ENCODE measurements at regions not wholly inside any gene's neighbourhood (a gene's known extent, or its start where the extent isn't known, plus 50 kb on each side); places are given as distances from the start of the nearest gene placed in this dataset.

DNA sequence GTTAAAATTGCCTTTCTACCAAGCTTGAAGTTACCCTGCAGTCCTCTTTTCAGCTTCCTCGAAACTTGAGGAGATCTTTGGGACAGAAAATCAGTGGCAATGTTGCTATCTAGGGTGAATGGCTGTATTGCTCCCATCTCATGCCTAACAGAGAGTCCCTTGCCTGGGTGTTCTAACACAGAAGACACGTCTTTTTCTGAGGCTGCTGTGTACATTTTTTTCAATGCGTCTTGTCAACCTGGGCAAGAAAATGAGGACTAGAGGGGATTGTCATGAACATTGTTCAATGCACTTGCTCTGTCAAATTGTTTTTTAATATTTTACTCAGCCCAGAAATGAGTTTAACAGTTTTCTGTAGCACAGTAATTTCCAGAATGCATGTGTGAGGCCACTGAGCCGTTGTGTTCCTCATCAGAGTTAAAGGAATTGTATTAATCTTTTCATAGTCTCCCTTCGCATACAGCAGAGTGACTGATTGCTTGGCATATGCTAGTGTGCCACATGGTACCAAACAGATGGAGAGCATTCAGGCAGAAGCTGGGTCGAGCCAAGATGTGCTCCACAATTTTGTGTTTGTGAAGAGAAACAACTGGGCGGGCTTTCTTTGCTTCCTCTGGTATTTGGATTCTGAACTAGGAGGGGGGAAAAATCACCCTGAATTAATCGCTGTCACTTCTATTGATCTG is 86.0 kb downstream of the CASP12 start:
- H3K14ac ChIP-seq (replicated peaks; ENCODE audit: low read depth, low read length) = no peak overlapping the region
- H4K91ac ChIP-seq (ENCODE audit: insufficient read depth, low read depth, low read length) = no peak overlapping the region
- no peaks in the 10 kb centered on the region for H3K9me3 ChIP-seq (ENCODE audit: control insufficient read depth, insufficient read depth, low read length)
- H3K4me3 ChIP-seq (ENCODE audit: insufficient read depth, low read depth, low read length) = no peak overlapping the region
- H3K79me1 ChIP-seq (ENCODE audit: low read depth in 1 of 2, low read length in 2 of 2) = no peaks in the 10 kb centered on the region
- no peak overlapping the region for H3K56ac ChIP-seq (ENCODE audit: extremely low read depth, insufficient read depth, low read length)
- H2BK20ac ChIP-seq (ENCODE audit: low read depth, low read length) = no peak overlapping the region
- H2AFZ ChIP-seq (replicated peaks; ENCODE audit: low read length, poor library complexity) = no peak overlapping the region
- DNase-seq = no peak
- no peak overlapping the region for H2BK5ac ChIP-seq (ENCODE audit: low read depth, low read length, poor library complexity, severe bottlenecking)
- no peak overlapping the region for H3K23ac ChIP-seq (ENCODE audit: low read depth, low read length)
- H3K9ac ChIP-seq (ENCODE audit: low read depth, low read length) = no peak overlapping the region
- no peaks in the 10 kb centered on the region for H3K9me1 ChIP-seq (ENCODE audit: insufficient read depth, low read length)
- intact Hi-C loops (cut with micrococcal nuclease) = no loop called here
- no peak overlapping the region for H2AK9ac ChIP-seq (replicated peaks; ENCODE audit: low read depth, low read length, poor library complexity)
- H2BK120ac ChIP-seq (ENCODE audit: low read depth, low read length) = no peak overlapping the region
- no peak overlapping the region for H3K4me2 ChIP-seq (ENCODE audit: low read depth, low read length)
- no peaks in the 10 kb centered on the region for H3K36me3 ChIP-seq (ENCODE audit: control insufficient read depth, insufficient read depth, low read length)
- H4K8ac ChIP-seq (ENCODE audit: low read depth in 2 of 2, low read length in 2 of 2) = no peak overlapping the region
- H3K4me1 ChIP-seq (ENCODE audit: control insufficient read depth, insufficient read depth, low read length) = no peaks in the 10 kb centered on the region
- H3K4ac ChIP-seq (ENCODE audit: low read depth, low read length) = no peak overlapping the region
- H4K5ac ChIP-seq (ENCODE audit: low read depth, low read length) = no peak overlapping the region
- no peak overlapping the region for H2AK5ac ChIP-seq (ENCODE audit: low read depth, low read length)
- no peak for TF ChIP-seq CHD1 (IDR thresholded peaks at IDR 0.05; ENCODE audit: low read depth, low read length)
- ChIA-PET POLR2A (ENCODE audit: unreplicated experiment) (no interaction called here), CTCF (interaction anchor here (0.6 kb wide), 1 partner anchor 451 kb away, joined by 3 read pairs; no protein-coding TSS in a partner anchor)
- 13% methylated on average over 3 of the region's 8 CpGs; no CpG with 5 or more reads in 1 of the 2 experiments for WGBS, 2 experiments (ENCODE audit: extremely low coverage in 2 of 2, insufficient read length in 1 of 2)
- no peak overlapping the region for H2BK15ac ChIP-seq (ENCODE audit: low read depth, low read length)
- no peaks in the 10 kb centered on the region for H3K27me3 ChIP-seq (ENCODE audit: control insufficient read depth, insufficient read depth, low read length)
- no peak overlapping the region for H3K18ac ChIP-seq (ENCODE audit: low read depth, low read length)
- H4K20me1 ChIP-seq (ENCODE audit: insufficient read depth, low read length) = no peaks in the 10 kb centered on the region
- dilution Hi-C loops (cut with HindIII; ENCODE audit: low sequenced_read_pairs, unreplicated experiment) = no loop called here
- in situ Hi-C loops (cut with MboI; ENCODE audit: low sequenced_read_pairs) = no loop called here
- ATAC-seq (ENCODE audit: low read depth) = no peak
- BruUV-seq (replicated peaks) = no TSS peak
- H3K27ac ChIP-seq (ENCODE audit: insufficient read depth, low read length) = no peak overlapping the region

All from IMR-90 (cell line).